AG08395 (cell line): ENCODE measurements at regions not wholly inside any gene's neighbourhood (a gene's known extent, or its start where the extent isn't known, plus 50 kb on each side); places are given as distances from the start of the nearest gene placed in this dataset.

Experiments used
- DNase-seq: peaks from one replicate; pipeline ENCODE4 v3.0.0; 2012; ENCODE audit warnings: mixed read lengths, low spot score

GRCh38 chr6:120237221-120237620 is 887.7 kb upstream of the MAN1A1 start:
- DNase-seq: no peak

GRCh38 chr6:120230008-120230407 is 880.4 kb upstream of the MAN1A1 start:
- DNase-seq: no peak

GRCh38 chr6:120228297-120228696 is 878.7 kb upstream of the MAN1A1 start:
- no peak for DNase-seq

GRCh38 chr6:120219339-120219738 is 869.8 kb upstream of the MAN1A1 start:
- DNase-seq: no peak

- no peak for DNase-seq
Observed at GRCh38 chr6:120214088-120214499, 864.5 kb upstream of the MAN1A1 start.

- no peak for DNase-seq
Observed at GRCh38 chr6:120211955-120212792, 862.6 kb upstream of the MAN1A1 start.

- DNase-seq: no peak
Observed at GRCh38 chr6:120202878-120203277, 853.3 kb upstream of the MAN1A1 start.

GRCh38 chr6:120200853-120201252 is 851.3 kb upstream of the MAN1A1 start:
- DNase-seq: no peak

- DNase-seq: peak; percentile 4
Observed at GRCh38 chr6:120198033-120198432, 848.5 kb upstream of the MAN1A1 start.

- DNase-seq: no peak
Observed at GRCh38 chr6:120186080-120186479, 836.5 kb upstream of the MAN1A1 start.

- no peak for DNase-seq
Observed at GRCh38 chr6:120173250-120173649, 823.7 kb upstream of the MAN1A1 start.

- DNase-seq: no peak
Observed at GRCh38 chr6:120164531-120164930, 815.0 kb upstream of the MAN1A1 start.

GRCh38 chr6:120157873-120158272 is 808.3 kb upstream of the MAN1A1 start:
- no peak for DNase-seq

- no peak for DNase-seq
Observed at GRCh38 chr6:120147071-120147871, 797.7 kb upstream of the MAN1A1 start.

- DNase-seq: no peak
Observed at GRCh38 chr6:120141601-120142000, 792.0 kb upstream of the MAN1A1 start.

- no peak for DNase-seq
Observed at GRCh38 chr6:120137492-120137891, 787.9 kb upstream of the MAN1A1 start.

GRCh38 chr6:120129228-120129627 is 779.7 kb upstream of the MAN1A1 start:
- DNase-seq: no peak

GRCh38 chr6:120122401-120122800 is 772.8 kb upstream of the MAN1A1 start:
- no peak for DNase-seq

- DNase-seq: no peak
Observed at GRCh38 chr6:120116343-120116742, 766.8 kb upstream of the MAN1A1 start.

GRCh38 chr6:120112980-120113379 is 763.4 kb upstream of the MAN1A1 start:
- DNase-seq: no peak

- DNase-seq: no peak
Observed at GRCh38 chr6:120111001-120111400, 761.4 kb upstream of the MAN1A1 start.

GRCh38 chr6:120108061-120108795 is 758.7 kb upstream of the MAN1A1 start:
- no peak for DNase-seq

GRCh38 chr6:120103618-120104017 is 754.1 kb upstream of the MAN1A1 start:
- no peak for DNase-seq
